Femur (tissue), 1 donor: ENCODE measurements at regions not wholly inside any gene's neighbourhood (a gene's known extent, or its start where the extent isn't known, plus 50 kb on each side); places are given as distances from the start of the nearest gene placed in this dataset.

ENCODE experiments used
- DNase-seq: peaks from one replicate; pipeline ENCODE4 v3.0.0-alpha.2; 2017

GRCh38 chr2:2557475-2557874 lies 226.4 kb upstream of the MYT1L start:
- DNase-seq: no peak

GRCh38 chr2:2550856-2551255 lies 219.8 kb upstream of the MYT1L start:
- no peak for DNase-seq

GRCh38 chr2:2547911-2548310 lies 216.8 kb upstream of the MYT1L start:
- no peak for DNase-seq

GRCh38 chr2:2547451-2547850 lies 216.4 kb upstream of the MYT1L start:
- no peak for DNase-seq

GRCh38 chr2:2546046-2546445 lies 215.0 kb upstream of the MYT1L start:
- no peak for DNase-seq

- DNase-seq: peak; percentile 28
Observed at GRCh38 chr2:2542966-2543611, 212.0 kb upstream of the MYT1L start.

- DNase-seq: no peak
Observed at GRCh38 chr2:2542316-2542715, 211.2 kb upstream of the MYT1L start.

GRCh38 chr2:2540406-2540805 lies 209.3 kb upstream of the MYT1L start:
- no peak for DNase-seq

- DNase-seq: no peak
Observed at GRCh38 chr2:2536416-2537056, 205.5 kb upstream of the MYT1L start.

- no peak for DNase-seq
Observed at GRCh38 chr2:2530334-2530733, 199.3 kb upstream of the MYT1L start.

GRCh38 chr2:2528846-2529245 lies 197.8 kb upstream of the MYT1L start:
- DNase-seq: no peak

GRCh38 chr2:2527148-2527547 lies 196.1 kb upstream of the MYT1L start:
- DNase-seq: no peak

- DNase-seq: no peak
Observed at GRCh38 chr2:2524348-2524941, 193.4 kb upstream of the MYT1L start.

- DNase-seq: no peak
Observed at GRCh38 chr2:2523461-2524347, 192.6 kb upstream of the MYT1L start.

- DNase-seq: no peak
Observed at GRCh38 chr2:2520401-2520811, 189.3 kb upstream of the MYT1L start.

GRCh38 chr2:2519381-2519780 lies 188.3 kb upstream of the MYT1L start:
- no peak for DNase-seq

GRCh38 chr2:2517399-2517798 lies 186.3 kb upstream of the MYT1L start:
- no peak for DNase-seq

- DNase-seq: no peak
Observed at GRCh38 chr2:2516386-2516785, 185.3 kb upstream of the MYT1L start.

GRCh38 chr2:2512931-2513330 lies 181.9 kb upstream of the MYT1L start:
- DNase-seq: no peak

- no peak for DNase-seq
Observed at GRCh38 chr2:2507417-2507997, 176.4 kb upstream of the MYT1L start.

GRCh38 chr2:2506536-2506935 lies 175.5 kb upstream of the MYT1L start:
- no peak for DNase-seq

GRCh38 chr2:2505604-2506003 lies 174.5 kb upstream of the MYT1L start:
- DNase-seq: no peak

GRCh38 chr2:2503864-2504418 lies 172.9 kb upstream of the MYT1L start:
- no peak for DNase-seq
